ENCODE measurements at regions not wholly inside any gene's neighbourhood (a gene's known extent, or its start where the extent isn't known, plus 50 kb on each side); places are given as distances from the start of the nearest gene placed in this dataset.

DNA sequence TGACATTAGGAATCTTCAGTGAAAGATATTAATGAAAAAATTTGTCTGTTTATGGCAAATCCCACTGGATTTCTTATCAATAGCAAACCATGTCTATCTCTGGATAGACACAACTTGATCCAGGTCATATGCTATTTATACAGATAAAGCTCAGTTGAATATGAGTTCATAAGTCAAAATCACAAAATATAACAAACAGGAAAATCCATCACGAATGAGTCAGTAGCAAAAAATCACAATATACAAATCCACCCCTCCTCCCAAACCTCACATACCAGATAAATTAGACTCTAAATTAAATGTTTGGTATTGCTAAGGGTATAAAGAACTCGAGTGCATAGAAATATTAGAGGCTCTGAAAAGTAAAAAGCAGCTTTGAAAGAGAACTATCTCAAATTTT is 420.5 kb downstream of the TLL1 start:
- no TSS peak for BruUV-seq (replicated peaks)
- TF ChIP-seq HNRNPH1 (optimal IDR thresholded peaks at IDR 0.05; ENCODE audit: low read depth, low read length) (no peak), NFIB (CRISPR knock-in tag; IDR thresholded peaks at IDR 0.05; ENCODE audit: borderline replicate concordance) (no peak), ZIK1 (CRISPR knock-in tag; IDR thresholded peaks at IDR 0.05; ENCODE audit: borderline replicate concordance, low read depth) (no peak), ZSCAN22 (CRISPR knock-in tag; IDR thresholded peaks at IDR 0.05) (no peak), ZNF839 (CRISPR knock-in tag; IDR thresholded peaks at IDR 0.05; ENCODE audit: borderline replicate concordance) (no peak), FOXA3 (CRISPR knock-in tag; IDR thresholded peaks at IDR 0.05) (no peak), FOXC1 (CRISPR knock-in tag; IDR thresholded peaks at IDR 0.05; ENCODE audit: borderline replicate concordance) (no peak), MXD4 (CRISPR knock-in tag; IDR thresholded peaks at IDR 0.05) (no peak), FOXK1 (CRISPR knock-in tag; IDR thresholded peaks at IDR 0.05; ENCODE audit: borderline replicate concordance, low read depth) (no peak), ZC3H4 (CRISPR knock-in tag; IDR thresholded peaks at IDR 0.05; ENCODE audit: borderline replicate concordance) (no peak), KAT7 (CRISPR knock-in tag; IDR thresholded peaks at IDR 0.05; ENCODE audit: borderline replicate concordance) (no peak), TCF12 (IDR thresholded peaks at IDR 0.05) (no peak), TCF12 (CRISPR knock-in tag; IDR thresholded peaks at IDR 0.05) (no peak), RBAK (CRISPR knock-in tag; IDR thresholded peaks at IDR 0.05) (no peak), MAFF (IDR thresholded peaks at IDR 0.05; ENCODE audit: low read depth, low read length) (no peak), CAMTA2 (CRISPR knock-in tag; IDR thresholded peaks at IDR 0.05; ENCODE audit: borderline replicate concordance) (no peak)
- TF ChIP-seq, protein P1, sequence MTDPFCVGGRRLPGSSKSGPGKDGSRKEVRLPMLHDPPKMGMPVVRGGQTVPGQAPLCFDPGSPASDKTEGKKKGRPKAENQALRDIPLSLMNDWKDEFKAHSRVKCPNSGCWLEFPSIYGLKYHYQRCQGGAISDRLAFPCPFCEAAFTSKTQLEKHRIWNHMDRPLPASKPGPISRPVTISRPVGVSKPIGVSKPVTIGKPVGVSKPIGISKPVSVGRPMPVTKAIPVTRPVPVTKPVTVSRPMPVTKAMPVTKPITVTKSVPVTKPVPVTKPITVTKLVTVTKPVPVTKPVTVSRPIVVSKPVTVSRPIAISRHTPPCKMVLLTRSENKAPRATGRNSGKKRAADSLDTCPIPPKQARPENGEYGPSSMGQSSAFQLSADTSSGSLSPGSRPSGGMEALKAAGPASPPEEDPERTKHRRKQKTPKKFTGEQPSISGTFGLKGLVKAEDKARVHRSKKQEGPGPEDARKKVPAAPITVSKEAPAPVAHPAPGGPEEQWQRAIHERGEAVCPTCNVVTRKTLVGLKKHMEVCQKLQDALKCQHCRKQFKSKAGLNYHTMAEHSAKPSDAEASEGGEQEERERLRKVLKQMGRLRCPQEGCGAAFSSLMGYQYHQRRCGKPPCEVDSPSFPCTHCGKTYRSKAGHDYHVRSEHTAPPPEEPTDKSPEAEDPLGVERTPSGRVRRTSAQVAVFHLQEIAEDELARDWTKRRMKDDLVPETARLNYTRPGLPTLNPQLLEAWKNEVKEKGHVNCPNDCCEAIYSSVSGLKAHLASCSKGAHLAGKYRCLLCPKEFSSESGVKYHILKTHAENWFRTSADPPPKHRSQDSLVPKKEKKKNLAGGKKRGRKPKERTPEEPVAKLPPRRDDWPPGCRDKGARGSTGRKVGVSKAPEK (CRISPR knock-in tag; IDR thresholded peaks at IDR 0.05; ENCODE audit: borderline replicate concordance): no peak
- TF ChIP-seq, protein P2, sequence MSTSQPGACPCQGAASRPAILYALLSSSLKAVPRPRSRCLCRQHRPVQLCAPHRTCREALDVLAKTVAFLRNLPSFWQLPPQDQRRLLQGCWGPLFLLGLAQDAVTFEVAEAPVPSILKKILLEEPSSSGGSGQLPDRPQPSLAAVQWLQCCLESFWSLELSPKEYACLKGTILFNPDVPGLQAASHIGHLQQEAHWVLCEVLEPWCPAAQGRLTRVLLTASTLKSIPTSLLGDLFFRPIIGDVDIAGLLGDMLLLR (CRISPR knock-in tag; IDR thresholded peaks at IDR 0.05): no peak
- TF ChIP-seq, protein P3, sequence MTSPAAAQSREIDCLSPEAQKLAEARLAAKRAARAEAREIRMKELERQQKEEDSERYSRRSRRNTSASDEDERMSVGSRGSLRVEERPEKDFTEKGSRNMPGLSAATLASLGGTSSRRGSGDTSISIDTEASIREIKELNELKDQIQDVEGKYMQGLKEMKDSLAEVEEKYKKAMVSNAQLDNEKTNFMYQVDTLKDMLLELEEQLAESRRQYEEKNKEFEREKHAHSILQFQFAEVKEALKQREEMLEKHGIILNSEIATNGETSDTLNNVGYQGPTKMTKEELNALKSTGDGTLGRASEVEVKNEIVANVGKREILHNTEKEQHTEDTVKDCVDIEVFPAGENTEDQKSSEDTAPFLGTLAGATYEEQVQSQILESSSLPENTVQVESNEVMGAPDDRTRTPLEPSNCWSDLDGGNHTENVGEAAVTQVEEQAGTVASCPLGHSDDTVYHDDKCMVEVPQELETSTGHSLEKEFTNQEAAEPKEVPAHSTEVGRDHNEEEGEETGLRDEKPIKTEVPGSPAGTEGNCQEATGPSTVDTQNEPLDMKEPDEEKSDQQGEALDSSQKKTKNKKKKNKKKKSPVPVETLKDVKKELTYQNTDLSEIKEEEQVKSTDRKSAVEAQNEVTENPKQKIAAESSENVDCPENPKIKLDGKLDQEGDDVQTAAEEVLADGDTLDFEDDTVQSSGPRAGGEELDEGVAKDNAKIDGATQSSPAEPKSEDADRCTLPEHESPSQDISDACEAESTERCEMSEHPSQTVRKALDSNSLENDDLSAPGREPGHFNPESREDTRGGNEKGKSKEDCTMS (CRISPR knock-in tag; conservative IDR thresholded peaks at IDR 0.05): no peak
- TF ChIP-seq, protein P4, sequence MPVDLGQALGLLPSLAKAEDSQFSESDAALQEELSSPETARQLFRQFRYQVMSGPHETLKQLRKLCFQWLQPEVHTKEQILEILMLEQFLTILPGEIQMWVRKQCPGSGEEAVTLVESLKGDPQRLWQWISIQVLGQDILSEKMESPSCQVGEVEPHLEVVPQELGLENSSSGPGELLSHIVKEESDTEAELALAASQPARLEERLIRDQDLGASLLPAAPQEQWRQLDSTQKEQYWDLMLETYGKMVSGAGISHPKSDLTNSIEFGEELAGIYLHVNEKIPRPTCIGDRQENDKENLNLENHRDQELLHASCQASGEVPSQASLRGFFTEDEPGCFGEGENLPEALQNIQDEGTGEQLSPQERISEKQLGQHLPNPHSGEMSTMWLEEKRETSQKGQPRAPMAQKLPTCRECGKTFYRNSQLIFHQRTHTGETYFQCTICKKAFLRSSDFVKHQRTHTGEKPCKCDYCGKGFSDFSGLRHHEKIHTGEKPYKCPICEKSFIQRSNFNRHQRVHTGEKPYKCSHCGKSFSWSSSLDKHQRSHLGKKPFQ (CRISPR knock-in tag; IDR thresholded peaks at IDR 0.05; ENCODE audit: insufficient replicate concordance): no peak

More for the DNA sequence above, 420.5 kb downstream of the TLL1 start:
- POLR2A ChIA-PET: no interaction called here
- H3K79me2 ChIP-seq (ENCODE audit: insufficient read depth, low read length): no peaks in the 10 kb centered on the region
- CTCF ChIA-PET (ENCODE audit: low intra/inter-chr PET ratio, low total read pairs): no interaction called here
- no peak overlapping the region for H3K9ac ChIP-seq (ENCODE audit: insufficient read depth, low read depth, low read length)
- intact Hi-C loops (cut with micrococcal nuclease; ENCODE audit: unreplicated experiment) (no loop called here), in situ Hi-C loops (cut with HindIII; ENCODE audit: extremely low pct_ligation_motif_present, low pct_unique_long_range_greater_than_20kb) (no loop called here)
- H3K27me3 ChIP-seq (ENCODE audit: control insufficient read depth in 1 of 2, insufficient read depth in 2 of 2, low read length in 2 of 2): no peaks in the 10 kb centered on the region
- no peaks in the 10 kb centered on the region for H3K36me3 ChIP-seq (replicated peaks in 1 of 2; ENCODE audit: control insufficient read depth in 1 of 2, insufficient read depth in 2 of 2, low read length in 2 of 2)
- H4K20me1 ChIP-seq (ENCODE audit: insufficient read depth, low read length): no peaks in the 10 kb centered on the region
- FAIRE-seq (no peak), DNase-seq (ENCODE audit: low spot score) (no peak), ATAC-seq (no peak)
- no peak overlapping the region for H2AFZ ChIP-seq (ENCODE audit: low read length)
- no peaks in the 10 kb centered on the region for H3K9me3 ChIP-seq (ENCODE audit: low read length)
- no peak overlapping the region for H3K4me2 ChIP-seq (ENCODE audit: low read depth, low read length)
- H3K4me3 ChIP-seq (replicated peaks in 1 of 3; ENCODE audit: insufficient read depth in 1 of 3, low read depth in 2 of 3, low read length in 3 of 3): no peak overlapping the region
- H3K27ac ChIP-seq (ENCODE audit: extremely low read length, insufficient read depth, low read length): no peak overlapping the region
- WGBS (ENCODE audit: low lambda C conversion rate): 3% methylated on average over 2 of the region's 2 CpGs
- H3K4me1 ChIP-seq (ENCODE audit: insufficient read depth, low read length): no peaks in the 10 kb centered on the region
